ENCODE measurements at regions not wholly inside any gene's neighbourhood (a gene's known extent, or its start where the extent isn't known, plus 50 kb on each side); places are given as distances from the start of the nearest gene placed in this dataset.

GRCh38 chr4:123455360-123455759 is 58.8 kb downstream of the SPRY1 start:
- Histone ChIP-seq H3K4me1 (ENCODE audit: insufficient read depth, low read length) (no peaks in the 10 kb centered on the region), H3K4me3 (ENCODE audit: low read length) (no peak overlapping the region), H3K9me3 (ENCODE audit: low read length) (no peaks in the 10 kb centered on the region), H2AFZ (ENCODE audit: low read depth, low read length) (no peak overlapping the region), H3K27me3 (ENCODE audit: insufficient read depth, low read length) (peaks cover 7% of the 10 kb centered on the region), H3K36me3 (ENCODE audit: insufficient read depth, low read length) (no peaks in the 10 kb centered on the region)

GRCh38 chr4:123462007-123462406 is 65.4 kb downstream of the SPRY1 start:
- no peaks in the 10 kb centered on the region for H3K36me3 ChIP-seq (ENCODE audit: insufficient read depth, low read length)
- peaks cover 31% of the 10 kb centered on the region for H3K27me3 ChIP-seq (ENCODE audit: insufficient read depth, low read length)
- peaks cover 10% of the 10 kb centered on the region for H3K4me1 ChIP-seq (ENCODE audit: insufficient read depth, low read length)
- no peak overlapping the region for H3K4me3 ChIP-seq (ENCODE audit: low read length)
- no peak overlapping the region for H2AFZ ChIP-seq (ENCODE audit: low read depth, low read length)
- no peaks in the 10 kb centered on the region for H3K9me3 ChIP-seq (ENCODE audit: low read length)

GRCh38 chr4:123463869-123464268 is 67.3 kb downstream of the SPRY1 start:
- Histone ChIP-seq H3K36me3 (ENCODE audit: insufficient read depth, low read length) (no peaks in the 10 kb centered on the region), H3K27me3 (ENCODE audit: insufficient read depth, low read length) (peaks cover 38% of the 10 kb centered on the region), H2AFZ (ENCODE audit: low read depth, low read length) (no peak overlapping the region), H3K4me3 (ENCODE audit: low read length) (no peak overlapping the region), H3K4me1 (ENCODE audit: insufficient read depth, low read length) (peaks cover 10% of the 10 kb centered on the region), H3K9me3 (ENCODE audit: low read length) (no peaks in the 10 kb centered on the region)

GRCh38 chr4:123465416-123465815 is 68.8 kb downstream of the SPRY1 start:
- no peaks in the 10 kb centered on the region for H3K9me3 ChIP-seq (ENCODE audit: low read length)
- H3K4me1 ChIP-seq (ENCODE audit: insufficient read depth, low read length) = peaks cover 10% of the 10 kb centered on the region
- no peaks in the 10 kb centered on the region for H3K36me3 ChIP-seq (ENCODE audit: insufficient read depth, low read length)
- H2AFZ ChIP-seq (ENCODE audit: low read depth, low read length) = no peak overlapping the region
- peaks cover 38% of the 10 kb centered on the region for H3K27me3 ChIP-seq (ENCODE audit: insufficient read depth, low read length)
- no peak overlapping the region for H3K4me3 ChIP-seq (ENCODE audit: low read length)

GRCh38 chr4:123466080-123466785 is 69.6 kb downstream of the SPRY1 start:
- Histone ChIP-seq H2AFZ (ENCODE audit: low read depth, low read length) (no peak overlapping the region), H3K4me1 (ENCODE audit: insufficient read depth, low read length) (peaks cover 10% of the 10 kb centered on the region), H3K36me3 (ENCODE audit: insufficient read depth, low read length) (no peaks in the 10 kb centered on the region), H3K9me3 (ENCODE audit: low read length) (no peaks in the 10 kb centered on the region), H3K27me3 (ENCODE audit: insufficient read depth, low read length) (peaks cover 38% of the 10 kb centered on the region), H3K4me3 (ENCODE audit: low read length) (no peak overlapping the region)

- Histone ChIP-seq H3K27me3 (ENCODE audit: insufficient read depth, low read length) (peaks cover 26% of the 10 kb centered on the region), H2AFZ (ENCODE audit: low read depth, low read length) (no peak overlapping the region), H3K36me3 (ENCODE audit: insufficient read depth, low read length) (no peaks in the 10 kb centered on the region), H3K4me3 (ENCODE audit: low read length) (no peak overlapping the region), H3K9me3 (ENCODE audit: low read length) (no peaks in the 10 kb centered on the region), H3K4me1 (ENCODE audit: insufficient read depth, low read length) (peaks cover 7% of the 10 kb centered on the region)
These were observed 72.0 kb downstream of the SPRY1 start for GRCh38 chr4:123468479-123469031.

GRCh38 chr4:123469245-123469644 is 72.7 kb downstream of the SPRY1 start:
- Histone ChIP-seq H2AFZ (ENCODE audit: low read depth, low read length) (no peak overlapping the region), H3K4me3 (ENCODE audit: low read length) (no peak overlapping the region), H3K4me1 (ENCODE audit: insufficient read depth, low read length) (peaks cover 1% of the 10 kb centered on the region), H3K36me3 (ENCODE audit: insufficient read depth, low read length) (no peaks in the 10 kb centered on the region), H3K27me3 (ENCODE audit: insufficient read depth, low read length) (peaks cover 26% of the 10 kb centered on the region), H3K9me3 (ENCODE audit: low read length) (no peaks in the 10 kb centered on the region)

- no peak overlapping the region for H2AFZ ChIP-seq (ENCODE audit: low read depth, low read length)
- no peaks in the 10 kb centered on the region for H3K36me3 ChIP-seq (ENCODE audit: insufficient read depth, low read length)
These were observed 73.1 kb downstream of the SPRY1 start for GRCh38 chr4:123469696-123470095.

GRCh38 chr4:123470640-123471039 is 74.0 kb downstream of the SPRY1 start:
- Histone ChIP-seq H3K9me3 (ENCODE audit: low read length) (no peaks in the 10 kb centered on the region), H2AFZ (ENCODE audit: low read depth, low read length) (no peak overlapping the region), H3K4me1 (ENCODE audit: insufficient read depth, low read length) (no peaks in the 10 kb centered on the region), H3K36me3 (ENCODE audit: insufficient read depth, low read length) (no peaks in the 10 kb centered on the region), H3K27me3 (ENCODE audit: insufficient read depth, low read length) (peaks cover 19% of the 10 kb centered on the region), H3K4me3 (ENCODE audit: low read length) (no peak overlapping the region)

More at GRCh38 chr4:123469696-123470095, 73.1 kb downstream of the SPRY1 start:
- Histone ChIP-seq H3K27me3 (ENCODE audit: insufficient read depth, low read length) (peaks cover 26% of the 10 kb centered on the region), H3K9me3 (ENCODE audit: low read length) (no peaks in the 10 kb centered on the region), H3K4me3 (ENCODE audit: low read length) (no peak overlapping the region), H3K4me1 (ENCODE audit: insufficient read depth, low read length) (no peaks in the 10 kb centered on the region)

- Histone ChIP-seq H3K9me3 (ENCODE audit: low read length) (no peaks in the 10 kb centered on the region), H2AFZ (ENCODE audit: low read depth, low read length) (no peak overlapping the region), H3K4me1 (ENCODE audit: insufficient read depth, low read length) (no peaks in the 10 kb centered on the region), H3K36me3 (ENCODE audit: insufficient read depth, low read length) (no peaks in the 10 kb centered on the region), H3K4me3 (ENCODE audit: low read length) (no peak overlapping the region), H3K27me3 (ENCODE audit: insufficient read depth, low read length) (peaks cover 9% of the 10 kb centered on the region)
These were observed 75.2 kb downstream of the SPRY1 start for GRCh38 chr4:123471655-123472369.

- peaks cover 4% of the 10 kb centered on the region for H3K4me1 ChIP-seq (ENCODE audit: insufficient read depth, low read length)
- H3K27me3 ChIP-seq (ENCODE audit: insufficient read depth, low read length) = no peaks in the 10 kb centered on the region
- no peak overlapping the region for H2AFZ ChIP-seq (ENCODE audit: low read depth, low read length)
- no peak overlapping the region for H3K4me3 ChIP-seq (ENCODE audit: low read length)
- no peaks in the 10 kb centered on the region for H3K36me3 ChIP-seq (ENCODE audit: insufficient read depth, low read length)
- no peaks in the 10 kb centered on the region for H3K9me3 ChIP-seq (ENCODE audit: low read length)
These were observed 78.2 kb downstream of the SPRY1 start for GRCh38 chr4:123474817-123475216.

GRCh38 chr4:123476089-123476488 is 79.5 kb downstream of the SPRY1 start:
- H3K4me1 ChIP-seq (ENCODE audit: insufficient read depth, low read length) = peaks cover 4% of the 10 kb centered on the region
- H3K4me3 ChIP-seq (ENCODE audit: low read length) = no peak overlapping the region
- H3K27me3 ChIP-seq (ENCODE audit: insufficient read depth, low read length) = no peaks in the 10 kb centered on the region
- no peaks in the 10 kb centered on the region for H3K36me3 ChIP-seq (ENCODE audit: insufficient read depth, low read length)
- no peaks in the 10 kb centered on the region for H3K9me3 ChIP-seq (ENCODE audit: low read length)
- H2AFZ ChIP-seq (ENCODE audit: low read depth, low read length) = no peak overlapping the region

- H3K9me3 ChIP-seq (ENCODE audit: low read length) = no peaks in the 10 kb centered on the region
- no peaks in the 10 kb centered on the region for H3K36me3 ChIP-seq (ENCODE audit: insufficient read depth, low read length)
- H3K4me1 ChIP-seq (ENCODE audit: insufficient read depth, low read length) = peaks cover 4% of the 10 kb centered on the region
- no peak overlapping the region for H3K4me3 ChIP-seq (ENCODE audit: low read length)
- H2AFZ ChIP-seq (ENCODE audit: low read depth, low read length) = no peak overlapping the region
- H3K27me3 ChIP-seq (ENCODE audit: insufficient read depth, low read length) = no peaks in the 10 kb centered on the region
These were observed 81.2 kb downstream of the SPRY1 start for GRCh38 chr4:123477711-123478209.

All from neuron (in vitro differentiated cells).